ENCODE measurements at regions not wholly inside any gene's neighbourhood (a gene's known extent, or its start where the extent isn't known, plus 50 kb on each side); places are given as distances from the start of the nearest gene placed in this dataset.

- POLR2A ChIA-PET: no interaction called here
These were observed 464.9 kb downstream of the TLE1 start for GRCh38 chr9:81224166-81225081.

GRCh38 chr9:81214975-81215374, 474.4 kb downstream of the TLE1 start:
- CTCF ChIA-PET: no interaction called here
- POLR2A ChIA-PET: no interaction called here

More at GRCh38 chr9:81224166-81225081, 464.9 kb downstream of the TLE1 start:
- CTCF ChIA-PET: no interaction called here

- POLR2A ChIA-PET: no interaction called here
- CTCF ChIA-PET: interaction anchor here (0.6 kb wide), 1 partner anchor 1870 kb away, joined by 3 read pairs; no protein-coding TSS in a partner anchor
These were observed 475.9 kb downstream of the TLE1 start for GRCh38 chr9:81213456-81213855.

GRCh38 chr9:81211741-81212140, 477.6 kb downstream of the TLE1 start:
- ChIA-PET POLR2A (no interaction called here), CTCF (no interaction called here)

GRCh38 chr9:81207651-81208050, 481.7 kb downstream of the TLE1 start:
- POLR2A ChIA-PET: no interaction called here
- CTCF ChIA-PET: no interaction called here

GRCh38 chr9:81202292-81202691, 487.1 kb downstream of the TLE1 start:
- ChIA-PET POLR2A (no interaction called here), CTCF (no interaction called here)

GRCh38 chr9:81195206-81195605, 494.1 kb downstream of the TLE1 start:
- ChIA-PET POLR2A (no interaction called here), CTCF (no interaction called here)

GRCh38 chr9:81193362-81194339, 495.7 kb downstream of the TLE1 start:
- POLR2A ChIA-PET: no interaction called here
- CTCF ChIA-PET: no interaction called here

- ChIA-PET CTCF (no interaction called here), POLR2A (no interaction called here)
These were observed 498.1 kb downstream of the TLE1 start for GRCh38 chr9:81191222-81191621.

- POLR2A ChIA-PET: no interaction called here
- CTCF ChIA-PET: no interaction called here
These were observed 498.7 kb downstream of the TLE1 start for GRCh38 chr9:81190659-81191058.

- POLR2A ChIA-PET: no interaction called here
- CTCF ChIA-PET: no interaction called here
These were observed 505.6 kb downstream of the TLE1 start for GRCh38 chr9:81183761-81184160.

GRCh38 chr9:81182431-81182830, 506.9 kb downstream of the TLE1 start:
- POLR2A ChIA-PET: no interaction called here
- CTCF ChIA-PET: no interaction called here

GRCh38 chr9:81174023-81174422, 515.3 kb downstream of the TLE1 start:
- ChIA-PET CTCF (no interaction called here), POLR2A (no interaction called here)

GRCh38 chr9:81171689-81172088, 517.7 kb downstream of the TLE1 start:
- POLR2A ChIA-PET: no interaction called here
- CTCF ChIA-PET: interaction anchor here (0.6 kb wide), 2 partner anchors 8 to 653 kb away, joined by 3 read pairs; no protein-coding TSS in a partner anchor

GRCh38 chr9:81162361-81162760, 527.0 kb downstream of the TLE1 start:
- CTCF ChIA-PET: no interaction called here
- POLR2A ChIA-PET: no interaction called here

- POLR2A ChIA-PET: no interaction called here
- CTCF ChIA-PET: no interaction called here
These were observed 533.0 kb downstream of the TLE1 start for GRCh38 chr9:81156381-81156780.

GRCh38 chr9:81150016-81150625, 539.2 kb downstream of the TLE1 start:
- POLR2A ChIA-PET: no interaction called here
- CTCF ChIA-PET: no interaction called here

- POLR2A ChIA-PET: no interaction called here
- CTCF ChIA-PET: no interaction called here
These were observed 542.5 kb downstream of the TLE1 start for GRCh38 chr9:81146684-81147337.

- CTCF ChIA-PET: no interaction called here
- POLR2A ChIA-PET: no interaction called here
These were observed 543.1 kb downstream of the TLE1 start for GRCh38 chr9:81146241-81146640.

GRCh38 chr9:81145331-81145963, 543.9 kb downstream of the TLE1 start:
- POLR2A ChIA-PET: no interaction called here
- CTCF ChIA-PET: no interaction called here
